ENCODE measurements at regions not wholly inside any gene's neighbourhood (a gene's known extent, or its start where the extent isn't known, plus 50 kb on each side); places are given as distances from the start of the nearest gene placed in this dataset.

- DNase-seq: no peak
- in situ Hi-C loops (cut with HindIII; ENCODE audit: low pct_ligation_motif_present, low pct_unique_long_range_greater_than_20kb, low sequenced_read_pairs): no loop called here
These were observed 55.5 kb downstream of the GSPT2 start for GRCh38 chrX:51798701-51799100.

- in situ Hi-C loops (cut with HindIII; ENCODE audit: low pct_ligation_motif_present, low pct_unique_long_range_greater_than_20kb, low sequenced_read_pairs): no loop called here
- DNase-seq: peak; percentile 45
These were observed 59.9 kb downstream of the GSPT2 start for GRCh38 chrX:51802917-51803688.

- in situ Hi-C loops (cut with HindIII; ENCODE audit: low pct_ligation_motif_present, low pct_unique_long_range_greater_than_20kb, low sequenced_read_pairs): no loop called here
- no peak for DNase-seq
These were observed 60.6 kb downstream of the GSPT2 start for GRCh38 chrX:51803833-51804232.

- DNase-seq: no peak
These were observed 61.5 kb downstream of the GSPT2 start for GRCh38 chrX:51804741-51805140.

GRCh38 chrX:51813886-51814460 is 70.7 kb downstream of the GSPT2 start:
- in situ Hi-C loops (cut with HindIII; ENCODE audit: low pct_ligation_motif_present, low pct_unique_long_range_greater_than_20kb, low sequenced_read_pairs): no loop called here
- DNase-seq: no peak

More at GRCh38 chrX:51804741-51805140, 61.5 kb downstream of the GSPT2 start:
- in situ Hi-C loops (cut with HindIII; ENCODE audit: low pct_ligation_motif_present, low pct_unique_long_range_greater_than_20kb, low sequenced_read_pairs): no loop called here

- DNase-seq: no peak
- in situ Hi-C loops (cut with HindIII; ENCODE audit: low pct_ligation_motif_present, low pct_unique_long_range_greater_than_20kb, low sequenced_read_pairs): no loop called here
These were observed 69.4 kb upstream of the MAGED1 start for GRCh38 chrX:51824061-51824460.

- DNase-seq: no peak
These were observed 68.0 kb upstream of the MAGED1 start for GRCh38 chrX:51825436-51825835.

GRCh38 chrX:51834076-51834475 is 59.3 kb upstream of the MAGED1 start:
- DNase-seq: no peak
- in situ Hi-C loops (cut with HindIII; ENCODE audit: low pct_ligation_motif_present, low pct_unique_long_range_greater_than_20kb, low sequenced_read_pairs): no loop called here

More at GRCh38 chrX:51825436-51825835, 68.0 kb upstream of the MAGED1 start:
- in situ Hi-C loops (cut with HindIII; ENCODE audit: low pct_ligation_motif_present, low pct_unique_long_range_greater_than_20kb, low sequenced_read_pairs): no loop called here

- in situ Hi-C loops (cut with HindIII; ENCODE audit: low pct_ligation_motif_present, low pct_unique_long_range_greater_than_20kb, low sequenced_read_pairs): no loop called here
- no peak for DNase-seq
These were observed 56.6 kb upstream of the MAGED1 start for GRCh38 chrX:51836823-51837222.

GRCh38 chrX:51837451-51837850 is 56.0 kb upstream of the MAGED1 start:
- DNase-seq: no peak
- in situ Hi-C loops (cut with HindIII; ENCODE audit: low pct_ligation_motif_present, low pct_unique_long_range_greater_than_20kb, low sequenced_read_pairs): no loop called here

- no peak for DNase-seq
- in situ Hi-C loops (cut with HindIII; ENCODE audit: low pct_ligation_motif_present, low pct_unique_long_range_greater_than_20kb, low sequenced_read_pairs): no loop called here
These were observed 55.5 kb upstream of the MAGED1 start for GRCh38 chrX:51837921-51838320.

Measured in ACHN (cell line).